Esophagus squamous epithelium (tissue), 5 donors: ENCODE measurements at regions not wholly inside any gene's neighbourhood (a gene's known extent, or its start where the extent isn't known, plus 50 kb on each side); places are given as distances from the start of the nearest gene placed in this dataset.

Experiments used
- DNase-seq: peaks from one replicate; lab custom pipeline; 2025; lab: John Stamatoyannopoulos, UW
- H3K27ac ChIP-seq, 4 donors: fragments of 200-600 bp; sonication (generic); one replicate each; pipeline ENCODE4 v1.5.1; 2016 to 2019; ENCODE audit warnings: mild to moderate bottlenecking in 1 of 4
- H3K27me3 ChIP-seq, 4 donors: fragments of 200-600 bp; sonication (generic); 1 replicate in 3 of 4; 2 replicates in 1 of 4; pipeline versions ENCODE4 v1.5.1 to v1.6.0; 2017 to 2021; ENCODE audit warnings: antibody characterized with exemption in 1 of 4
- H3K36me3 ChIP-seq, 3 donors: fragments of 200-600 bp; sonication (generic); one replicate each; pipeline ENCODE4 v1.5.1; 2016 to 2019
- H3K4me1 ChIP-seq, 3 donors: fragments of 200-600 bp; sonication (generic); one replicate each; pipeline ENCODE4 v1.5.1; 2017 to 2019
- H3K4me3 ChIP-seq, 4 donors: fragments of 200-600 bp; sonication (generic); 1 replicate in 3 of 4; 2 replicates in 1 of 4; pipeline ENCODE4 v1.5.1; 2016 to 2019; ENCODE audit warnings: mild to moderate bottlenecking in 2 of 4, moderate library complexity in 1 of 4
- H3K9me3 ChIP-seq, 3 donors: fragments of 200-600 bp; sonication (generic); one replicate each; pipeline ENCODE4 v1.5.1; 2016 to 2019
- CTCF ChIP-seq, 6 experiments: fragments of 450-650 bp in 4 of 6; fragments of 200-600 bp in 2 of 6; sonication (generic) in 2 of 6; IDR thresholded peaks; one replicate each; pipeline ENCODE4 v1.5.1; 2016 to 2019; ENCODE audit warnings: antibody characterized with exemption in 6 of 6, mild to moderate bottlenecking in 4 of 6, moderate library complexity in 4 of 6
- POLR2A ChIP-seq, 4 donors: fragments of 450-650 bp; IDR thresholded peaks; one replicate each; pipeline ENCODE4 v1.6.1; 2017; ENCODE audit warnings: antibody characterized with exemption in 4 of 4, mild to moderate bottlenecking in 4 of 4, moderate library complexity in 3 of 4
- WGBS, 2 donors: methylation state at CpG; one replicate each; pipeline ENCODE4 v1.1.5; 2018; 5-methylcytosine and 5-hydroxymethylcytosine counted together
- intact Hi-C: fragments of 100-400 bp; cut with DNase I; formaldehyde crosslinking; loops from one replicate; pipeline ENCODE4 v1.15.0; 2022
- donor health status: DM: yes; HTN: yes; CAD: no.

- 93 to 97% methylated on average over 7 to 8 of the region's 9 CpGs for WGBS, 2 donors
- no peaks in the 10 kb centered on the region for H3K9me3 ChIP-seq
- DNase-seq, result no peak
- TF ChIP-seq CTCF (IDR thresholded peaks at IDR 0.05) (no peak), POLR2A (IDR thresholded peaks at IDR 0.05) (no peak)
- peaks cover 0 to 13% (median 0%) of the 10 kb centered on the region in 3 donors for H3K4me1 ChIP-seq
- H3K4me3 ChIP-seq, result no peak overlapping the region
- no peaks in the 10 kb centered on the region for H3K36me3 ChIP-seq
- no peaks in the 10 kb centered on the region for H3K27me3 ChIP-seq
- intact Hi-C loops, result no loop called here
- no peak overlapping the region for H3K27ac ChIP-seq
These were observed 186.3 kb downstream of the HAUS1 start for GRCh38 chr18:46290440-46291020.

GRCh38 chr18:46291149-46291548, 187.0 kb downstream of the HAUS1 start:
- intact Hi-C loops, result no loop called here
- Histone ChIP-seq H3K36me3 (no peaks in the 10 kb centered on the region), H3K9me3 (no peaks in the 10 kb centered on the region), H3K27ac (no peak overlapping the region), H3K27me3 (no peaks in the 10 kb centered on the region), H3K4me1 (peaks cover 0 to 13% (median 0%) of the 10 kb centered on the region in 3 donors), H3K4me3 (no peak overlapping the region)
- no peak for DNase-seq
- 71 to 95% methylated on average over 3 to 4 of the region's 4 CpGs for WGBS, 2 donors
- TF ChIP-seq POLR2A (IDR thresholded peaks at IDR 0.05) (no peak), CTCF (IDR thresholded peaks at IDR 0.05) (no peak)

- peaks cover 0 to 13% (median 0%) of the 10 kb centered on the region in 3 donors for H3K4me1 ChIP-seq
- no peak overlapping the region for H3K27ac ChIP-seq
- 43% methylated on average over 3 of the region's 5 CpGs; no CpG with 5 or more reads in 1 of the 2 donors for WGBS, 2 donors
- no peak overlapping the region for H3K4me3 ChIP-seq
- H3K27me3 ChIP-seq, result no peaks in the 10 kb centered on the region
- TF ChIP-seq CTCF (IDR thresholded peaks at IDR 0.05) (no peak), POLR2A (IDR thresholded peaks at IDR 0.05) (no peak)
- no peaks in the 10 kb centered on the region for H3K9me3 ChIP-seq
- H3K36me3 ChIP-seq, result no peaks in the 10 kb centered on the region
- no peak for DNase-seq
- intact Hi-C loops, result no loop called here
These were observed 189.6 kb downstream of the HAUS1 start for GRCh38 chr18:46293742-46294181.

- Histone ChIP-seq H3K4me1 (peaks cover 0 to 13% (median 0%) of the 10 kb centered on the region in 3 donors), H3K36me3 (no peaks in the 10 kb centered on the region), H3K4me3 (no peak overlapping the region), H3K27ac (no peak overlapping the region), H3K9me3 (no peaks in the 10 kb centered on the region), H3K27me3 (no peaks in the 10 kb centered on the region)
- WGBS, 2 donors, result 60 to 61% methylated on average over 2 to 3 of the region's 3 CpGs
- no peak for DNase-seq
- no peak for TF ChIP-seq CTCF (IDR thresholded peaks at IDR 0.05)
- no peak for TF ChIP-seq POLR2A (IDR thresholded peaks at IDR 0.05)
- intact Hi-C loops, result no loop called here
These were observed 190.1 kb downstream of the HAUS1 start for GRCh38 chr18:46294318-46294717.

GRCh38 chr18:46294751-46295150, 190.6 kb downstream of the HAUS1 start:
- intact Hi-C loops, result no loop called here
- Histone ChIP-seq H3K4me3 (no peak overlapping the region), H3K27me3 (no peaks in the 10 kb centered on the region), H3K4me1 (peaks cover 0 to 13% (median 0%) of the 10 kb centered on the region in 3 donors), H3K27ac (no peak overlapping the region), H3K36me3 (no peaks in the 10 kb centered on the region), H3K9me3 (no peaks in the 10 kb centered on the region)
- no peak for TF ChIP-seq POLR2A (IDR thresholded peaks at IDR 0.05)
- TF ChIP-seq CTCF (IDR thresholded peaks at IDR 0.05), result no peak
- no peak for DNase-seq
- 100% methylated on average over 1 of the region's 5 CpGs; no CpG with 5 or more reads in 1 of the 2 donors for WGBS, 2 donors
